Common myeloid progenitor, CD34-positive (primary cell): ENCODE measurements at regions not wholly inside any gene's neighbourhood (a gene's known extent, or its start where the extent isn't known, plus 50 kb on each side); places are given as distances from the start of the nearest gene placed in this dataset.

Experiments used
- CTCF ChIA-PET: fragments of 350-600 bp; sonication (Branson Sonifier 250); formaldehyde crosslinking; loops from one replicate; lab custom pipeline; 2021; ENCODE audit warnings: antibody characterized with exemption; lab: Charles Lee
- POLR2A ChIA-PET: fragments of 350-600 bp; sonication (Branson Sonifier 250); formaldehyde crosslinking; loops from one replicate; lab custom pipeline; 2021; ENCODE audit warnings: antibody characterized with exemption; lab: Charles Lee
- DNase-seq, 3 donors: peaks; one replicate each; pipeline versions ENCODE4 v3.0.0 to v3.0.0-alpha.2; 2013
- H3K27ac ChIP-seq, 2 experiments: 1 replicate in 1 of 2; 2 replicates in 1 of 2; pipeline ENCODE4 v1.7.0; 2013; ENCODE audit warnings: inconsistent platforms in 2 of 2, low read length in 2 of 2, mild to moderate bottlenecking in 2 of 2, low read depth in 1 of 2, moderate library complexity in 1 of 2; ENCODE audit not compliant: severe bottlenecking in 2 of 2, insufficient read depth in 1 of 2, poor library complexity in 1 of 2
- H3K27me3 ChIP-seq, 5 experiments: replicated peaks in 2 of 5; 1 replicate in 3 of 5; 2 replicates in 2 of 5; pipeline versions ENCODE4 v1.6.1 to v1.7.0; 2013; ENCODE audit warnings: low read length in 4 of 5, mild to moderate bottlenecking in 2 of 5, moderate library complexity in 2 of 5, inconsistent platforms in 1 of 5; ENCODE audit not compliant: insufficient read depth in 5 of 5, control insufficient read depth in 4 of 5
- H3K36me3 ChIP-seq, 4 experiments: 1 replicate in 2 of 4; 2 replicates in 2 of 4; pipeline versions ENCODE4 v1.6.1 to v1.7.0; 2013; ENCODE audit warnings: low read length in 3 of 4, control low read depth in 1 of 4, mild to moderate bottlenecking in 1 of 4; ENCODE audit not compliant: control insufficient read depth in 4 of 4, insufficient read depth in 4 of 4
- H3K4me1 ChIP-seq, 4 experiments: 1 replicate in 3 of 4; 2 replicates in 1 of 4; pipeline versions ENCODE4 v1.6.1 to v1.7.1; 2013; ENCODE audit warnings: low read length in 3 of 4, mild to moderate bottlenecking in 3 of 4, control low read depth in 1 of 4, inconsistent platforms in 1 of 4, moderate library complexity in 1 of 4; ENCODE audit not compliant: control insufficient read depth in 4 of 4, insufficient read depth in 4 of 4; ENCODE audit errors: control extremely low read depth in 1 of 4
- H3K4me3 ChIP-seq, 7 experiments: 1 replicate in 4 of 7; 2 replicates in 3 of 7; pipeline versions ENCODE4 v1.5.1 to v1.7.0; 2013; ENCODE audit warnings: mild to moderate bottlenecking in 7 of 7, low read length in 6 of 7, moderate library complexity in 6 of 7, inconsistent platforms in 2 of 7, low read depth in 2 of 7, control low read depth in 1 of 7; ENCODE audit not compliant: insufficient read depth in 4 of 7, control insufficient read depth in 1 of 7; ENCODE audit errors: extremely low read depth in 1 of 7
- H3K9me3 ChIP-seq, 5 experiments: 1 replicate in 4 of 5; 2 replicates in 1 of 5; pipeline versions ENCODE4 v1.6.1 to v1.7.1; 2013; ENCODE audit warnings: low read length in 4 of 5, mild to moderate bottlenecking in 2 of 5, inconsistent platforms in 1 of 5, low read depth in 1 of 5, moderate library complexity in 1 of 5; ENCODE audit not compliant: control insufficient read depth in 4 of 5, insufficient read depth in 2 of 5; ENCODE audit errors: control extremely low read depth in 1 of 5
- WGBS: methylation state at CpG from one replicate; pipeline ENCODE4 v1.1.5; 2013; ENCODE audit not compliant: insufficient coverage; 5-methylcytosine and 5-hydroxymethylcytosine counted together

DNA sequence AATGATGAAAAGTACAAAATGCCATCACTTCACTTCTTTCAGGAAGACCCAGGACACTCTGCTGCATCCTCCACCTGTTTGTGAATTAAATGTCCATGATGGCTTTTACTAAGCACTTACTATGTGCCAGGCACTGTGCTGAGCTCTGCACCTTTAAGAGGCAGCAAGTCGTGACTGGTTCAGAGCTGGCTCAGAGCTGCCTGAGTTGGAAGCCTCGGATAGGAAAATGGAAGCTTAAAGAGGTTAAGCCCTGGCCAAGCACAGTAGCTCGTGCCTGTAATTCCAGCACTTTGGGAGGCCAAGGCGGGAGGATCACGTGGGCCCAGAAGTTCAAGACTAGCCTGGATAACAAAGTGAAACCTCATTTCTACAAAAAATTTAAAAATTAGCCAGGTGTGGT is 95.6 kb downstream of the SNX5 start:
- H3K27ac ChIP-seq = no peak overlapping the region
- no peaks in the 10 kb centered on the region for H3K9me3 ChIP-seq
- WGBS = 69% methylated on average over 5 of the region's 5 CpGs
- H3K4me1 ChIP-seq = peaks cover 3 to 30% (median 17%) of the 10 kb centered on the region in 4 experiments
- ChIA-PET CTCF (interaction anchor here (1.2 to 1.8 kb wide), 3 partner anchors 11 to 181 kb away, joined by 4 to 5 read pairs (median 4); no protein-coding TSS in a partner anchor), POLR2A (no interaction called here)
- DNase-seq = no peak
- H3K4me3 ChIP-seq = no peak overlapping the region
- no peaks in the 10 kb centered on the region for H3K36me3 ChIP-seq
- H3K27me3 ChIP-seq = no peaks in the 10 kb centered on the region

DNA sequence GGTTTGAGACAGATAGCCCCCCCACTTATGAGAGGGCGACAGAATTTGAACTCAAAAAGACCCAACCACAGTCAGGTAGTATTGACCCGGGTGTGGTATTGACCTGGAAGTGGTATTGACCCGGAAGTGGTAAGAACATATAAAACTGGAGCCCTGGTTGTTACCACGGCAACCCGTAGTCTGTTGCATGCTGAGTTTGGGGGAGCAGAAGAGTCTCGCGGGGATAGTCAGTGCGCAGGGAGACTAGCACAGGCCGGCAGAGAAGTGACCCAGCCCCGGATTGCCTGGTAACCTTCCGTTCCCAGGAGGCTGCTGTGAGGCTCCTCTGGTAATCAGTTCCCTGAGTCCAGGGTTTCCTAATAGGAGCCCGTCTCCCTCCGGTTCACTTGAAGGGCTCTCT is 96.2 kb downstream of the SNX5 start:
- Histone ChIP-seq H3K36me3 (no peaks in the 10 kb centered on the region), H3K4me1 (peaks cover 3 to 30% (median 17%) of the 10 kb centered on the region in 4 experiments), H3K9me3 (no peaks in the 10 kb centered on the region), H3K27ac (no peak overlapping the region), H3K27me3 (no peaks in the 10 kb centered on the region), H3K4me3 (no peak overlapping the region)
- ChIA-PET POLR2A (no interaction called here), CTCF (no interaction called here)
- WGBS = 80% methylated on average over 11 of the region's 13 CpGs
- DNase-seq = peak in 1 of 3 donors; percentile 34

DNA sequence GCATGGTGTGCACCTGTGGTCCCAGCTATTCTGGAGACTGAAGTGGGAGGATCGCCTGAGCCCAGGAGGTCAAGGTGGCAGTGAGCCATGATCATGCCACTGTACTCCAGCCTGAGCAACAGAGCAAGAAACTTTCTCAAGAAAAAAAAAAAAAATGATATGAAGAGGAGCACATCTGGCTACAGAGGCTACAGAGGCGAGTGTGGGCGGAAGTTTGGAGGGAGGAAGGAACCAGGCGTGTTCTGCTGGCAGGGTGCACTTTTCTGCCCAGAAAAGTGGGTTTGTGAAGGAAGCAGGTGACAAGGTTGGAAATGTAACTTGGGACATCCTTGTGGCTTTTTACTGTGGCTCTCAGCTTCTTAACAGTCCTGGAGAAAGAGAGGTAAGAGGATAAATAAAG is 96.7 kb downstream of the SNX5 start:
- ChIA-PET POLR2A (no interaction called here), CTCF (no interaction called here)

DNA sequence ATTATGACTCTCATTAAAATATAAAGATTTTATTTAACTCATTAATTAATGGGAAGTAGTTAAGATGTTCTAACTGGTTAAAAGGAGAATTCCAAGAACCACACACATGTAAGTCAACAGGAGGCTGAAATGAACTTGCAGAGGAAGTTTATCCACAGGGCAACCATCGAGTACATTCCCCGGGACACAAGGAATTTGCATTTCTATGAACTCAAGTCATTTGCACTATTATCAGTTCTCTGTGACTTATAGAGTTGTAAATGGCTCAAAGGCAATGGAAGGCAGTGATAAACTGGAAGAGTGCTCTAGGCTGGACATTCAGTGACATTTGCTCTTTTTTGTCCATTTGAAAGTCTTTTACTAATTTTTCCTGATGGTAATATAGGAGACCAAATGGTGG is 97.4 kb downstream of the SNX5 start:
- no peaks in the 10 kb centered on the region for H3K36me3 ChIP-seq
- no peak overlapping the region for H3K4me3 ChIP-seq
- CTCF ChIA-PET = no interaction called here
- no peak overlapping the region for H3K27ac ChIP-seq
- peaks cover 5 to 29% (median 17%) of the 10 kb centered on the region in 4 experiments for H3K4me1 ChIP-seq
- no peak for DNase-seq
- no peaks in the 10 kb centered on the region for H3K9me3 ChIP-seq
- POLR2A ChIA-PET = no interaction called here
- WGBS = 100% methylated on average over 1 of the region's 2 CpGs
- H3K27me3 ChIP-seq = no peaks in the 10 kb centered on the region

More for the DNA sequence above, 96.7 kb downstream of the SNX5 start:
- H3K9me3 ChIP-seq = no peaks in the 10 kb centered on the region
- no peak overlapping the region for H3K27ac ChIP-seq
- H3K4me1 ChIP-seq = peaks cover 3 to 30% (median 17%) of the 10 kb centered on the region in 4 experiments
- H3K27me3 ChIP-seq = no peaks in the 10 kb centered on the region
- peak in 2 of 3 donors; percentile 67 to 73 for DNase-seq
- H3K4me3 ChIP-seq = no peak overlapping the region
- WGBS = 5% methylated on average over 3 of the region's 4 CpGs
- H3K36me3 ChIP-seq = no peaks in the 10 kb centered on the region

DNA sequence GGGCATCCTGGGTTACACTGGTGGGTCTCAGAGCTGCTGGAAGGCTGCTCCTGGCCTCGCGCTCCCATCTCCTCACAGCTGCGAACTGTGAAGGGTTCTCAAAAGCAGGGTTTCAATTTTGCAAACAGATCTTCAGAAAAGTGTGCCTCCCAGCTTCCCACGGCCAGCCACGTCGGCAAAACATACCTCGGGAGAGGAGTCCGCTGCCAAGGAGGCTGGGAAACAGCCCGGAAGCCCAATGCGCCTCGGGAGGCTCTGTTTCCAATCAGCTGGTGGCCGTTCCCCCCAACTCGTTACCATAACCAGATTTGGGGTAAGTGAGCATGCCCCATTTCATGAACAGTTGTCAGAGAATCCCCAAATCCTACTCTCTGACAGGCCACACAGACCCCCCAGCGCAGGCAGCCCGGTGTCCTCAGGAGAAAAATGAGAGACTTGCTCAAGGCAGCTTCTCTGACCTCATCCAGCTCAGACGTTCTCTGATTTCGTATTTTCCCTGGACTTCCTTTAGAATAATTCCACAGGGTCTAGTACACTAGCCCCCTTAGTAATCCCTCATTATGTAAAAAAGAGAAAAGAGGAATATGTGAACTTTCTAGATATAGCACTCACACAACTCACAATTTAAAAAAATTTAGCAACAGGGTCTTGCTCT is 98.4 kb downstream of the SNX5 start:
- 96% methylated on average over 11 of the region's 17 CpGs for WGBS
- ChIA-PET POLR2A (no interaction called here), CTCF (interaction anchor here (1.0 kb wide), 1 partner anchor 14 kb away, joined by 3 read pairs; no protein-coding TSS in a partner anchor)
- no peak for DNase-seq
- Histone ChIP-seq H3K36me3 (no peaks in the 10 kb centered on the region), H3K4me1 (peaks cover 5 to 28% (median 17%) of the 10 kb centered on the region in 4 experiments), H3K27ac (no peak overlapping the region), H3K4me3 (no peak overlapping the region), H3K9me3 (no peaks in the 10 kb centered on the region), H3K27me3 (no peaks in the 10 kb centered on the region)

DNA sequence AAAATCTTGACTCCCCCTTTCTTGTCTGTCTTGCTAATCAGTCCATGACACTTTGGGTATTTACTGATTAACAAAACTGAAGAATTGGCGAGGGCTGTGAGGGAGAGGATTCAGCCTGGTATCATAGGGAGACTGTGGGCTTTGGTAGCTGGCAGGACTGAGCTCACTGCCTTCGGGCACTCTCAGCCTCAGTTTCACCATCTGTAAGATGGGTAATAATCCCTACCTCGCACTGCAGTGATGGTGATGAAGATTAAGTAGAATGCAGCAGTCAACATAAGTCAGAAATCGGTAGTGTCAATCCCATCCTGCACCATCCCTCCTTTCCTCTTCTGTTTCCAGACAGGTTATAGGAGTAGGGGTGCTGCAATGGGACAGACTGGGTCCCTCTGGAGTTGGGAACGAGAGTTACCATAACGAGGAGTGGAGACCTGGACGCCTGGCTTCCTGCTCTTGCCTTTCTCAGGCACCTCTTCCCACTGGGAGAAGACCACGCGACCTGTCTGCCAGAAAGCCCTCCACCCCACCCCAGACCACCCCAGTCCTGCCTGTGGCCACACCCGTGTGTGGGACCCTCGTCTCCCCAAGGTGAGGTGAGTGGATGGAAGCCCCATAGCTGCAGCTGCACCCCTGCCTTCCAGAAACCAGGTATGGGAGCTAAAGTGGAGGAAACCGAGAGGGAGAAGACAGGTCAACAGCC is 99.1 kb downstream of the SNX5 start:
- Histone ChIP-seq H3K36me3 (no peaks in the 10 kb centered on the region), H3K27ac (no peak overlapping the region), H3K4me3 (no peak overlapping the region), H3K4me1 (peaks cover 5 to 28% (median 17%) of the 10 kb centered on the region in 4 experiments), H3K27me3 (no peaks in the 10 kb centered on the region), H3K9me3 (no peaks in the 10 kb centered on the region)
- DNase-seq = no peak
- CTCF ChIA-PET = interaction anchor here (1.0 to 2.0 kb wide), 2 partner anchors 9 to 13 kb away, joined by 3 to 4 read pairs; no protein-coding TSS in a partner anchor
- 97% methylated on average over 8 of the region's 12 CpGs for WGBS
- POLR2A ChIA-PET = no interaction called here

DNA sequence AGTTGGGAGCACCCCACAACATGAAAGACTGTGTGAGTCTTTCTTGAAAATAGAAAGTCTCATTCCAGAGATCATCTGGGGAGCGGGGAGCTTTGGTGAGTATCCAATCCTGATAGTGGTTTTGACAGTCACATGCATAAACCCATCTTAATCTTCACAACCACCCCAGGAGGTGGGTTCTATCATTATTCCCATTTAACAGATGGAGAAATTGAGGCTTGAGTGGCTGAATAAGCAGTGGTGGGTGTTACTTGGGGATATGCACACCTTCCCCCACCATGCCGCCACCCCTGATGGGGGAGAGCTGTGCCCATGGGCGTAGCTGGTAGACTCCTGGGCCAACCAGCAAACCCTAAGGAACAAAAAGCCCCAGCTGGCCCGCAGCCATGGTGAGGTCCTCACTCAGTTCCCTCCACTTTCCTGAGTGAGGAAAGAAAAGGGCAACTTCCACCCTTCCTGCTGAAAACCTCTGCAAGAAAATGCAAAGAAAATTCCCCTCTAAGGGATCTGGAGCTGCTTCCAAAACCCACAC is 99.8 kb downstream of the SNX5 start:
- no peak overlapping the region for H3K27ac ChIP-seq
- H3K4me1 ChIP-seq = peaks cover 5 to 21% (median 15%) of the 10 kb centered on the region in 4 experiments
- 83% methylated on average over 1 of the region's 4 CpGs for WGBS
- no peaks in the 10 kb centered on the region for H3K27me3 ChIP-seq
- H3K4me3 ChIP-seq = no peak overlapping the region
- POLR2A ChIA-PET = no interaction called here
- H3K9me3 ChIP-seq = no peaks in the 10 kb centered on the region
- CTCF ChIA-PET = interaction anchor here (2.0 kb wide), 1 partner anchor 10 kb away, joined by 4 read pairs; no protein-coding TSS in a partner anchor
- no peak for DNase-seq
- no peaks in the 10 kb centered on the region for H3K36me3 ChIP-seq
